Small intestine (tissue), 7 donors: ENCODE measurements at regions not wholly inside any gene's neighbourhood (a gene's known extent, or its start where the extent isn't known, plus 50 kb on each side); places are given as distances from the start of the nearest gene placed in this dataset.
"Not testable (repeated sequence)": the region's sequence is repeated elsewhere in the genome, so short reads cannot be mapped to it uniquely, and the experiment has no call there.

Source experiments
- DNase-seq, 2 donors: peaks; one replicate each; pipeline versions ENCODE4 v3.0.0 to v3.0.0-alpha.2; 2013
- FAIRE-seq: peaks from 2 replicates; lab custom pipeline; 2012; peaks lifted over from hg19 to GRCh38; lab: Jason Lieb, UNC
- H3K27ac ChIP-seq, 3 donors: one replicate each; pipeline ENCODE4 v1.5.1; 2013; ENCODE audit warnings: low read length in 2 of 3, mild to moderate bottlenecking in 2 of 3, control low read depth in 1 of 3, inconsistent platforms in 1 of 3, low read depth in 1 of 3, moderate library complexity in 1 of 3
- H3K27me3 ChIP-seq, 3 donors: one replicate each; pipeline ENCODE4 v1.6.1; 2013; ENCODE audit warnings: low read length in 3 of 3, inconsistent platforms in 1 of 3; ENCODE audit not compliant: control insufficient read depth in 3 of 3, insufficient read depth in 3 of 3
- H3K36me3 ChIP-seq, 3 donors: one replicate each; pipeline ENCODE4 v1.6.1; 2013; ENCODE audit warnings: low read length in 3 of 3, inconsistent platforms in 1 of 3, low read depth in 1 of 3, mild to moderate bottlenecking in 1 of 3, moderate library complexity in 1 of 3; ENCODE audit not compliant: control insufficient read depth in 3 of 3, insufficient read depth in 2 of 3
- H3K4me1 ChIP-seq, 3 donors: one replicate each; pipeline ENCODE4 v1.6.1; 2013; ENCODE audit warnings: low read length in 2 of 3, inconsistent platforms in 1 of 3, low read depth in 1 of 3, mild to moderate bottlenecking in 1 of 3, moderate library complexity in 1 of 3; ENCODE audit not compliant: control insufficient read depth in 3 of 3, insufficient read depth in 2 of 3
- H3K4me3 ChIP-seq, 3 donors: one replicate each; pipeline ENCODE4 v1.5.1; 2013; ENCODE audit warnings: low read length in 3 of 3, control low read depth in 1 of 3, inconsistent platforms in 1 of 3, low read depth in 1 of 3, mild to moderate bottlenecking in 1 of 3, moderate library complexity in 1 of 3
- H3K9me3 ChIP-seq, 2 donors: one replicate each; pipeline ENCODE4 v1.6.1; 2013; ENCODE audit warnings: low read depth in 1 of 2, low read length in 1 of 2; ENCODE audit not compliant: control insufficient read depth in 2 of 2, insufficient read depth in 1 of 2
- WGBS, 3 donors: extraction: QIAGEN DNeasy Blood & Tissue Kit; methylation state at CpG; one replicate each; pipeline ENCODE4 v1.1.7; 2013; 5-methylcytosine and 5-hydroxymethylcytosine counted together
- donor health status: healthy with polysubstance abuse.
- donor health status: control.
- donor health status: control.
- donor health status: Bipolar disorder and iron deficiency.
- donor health status: healthy.

DNA sequence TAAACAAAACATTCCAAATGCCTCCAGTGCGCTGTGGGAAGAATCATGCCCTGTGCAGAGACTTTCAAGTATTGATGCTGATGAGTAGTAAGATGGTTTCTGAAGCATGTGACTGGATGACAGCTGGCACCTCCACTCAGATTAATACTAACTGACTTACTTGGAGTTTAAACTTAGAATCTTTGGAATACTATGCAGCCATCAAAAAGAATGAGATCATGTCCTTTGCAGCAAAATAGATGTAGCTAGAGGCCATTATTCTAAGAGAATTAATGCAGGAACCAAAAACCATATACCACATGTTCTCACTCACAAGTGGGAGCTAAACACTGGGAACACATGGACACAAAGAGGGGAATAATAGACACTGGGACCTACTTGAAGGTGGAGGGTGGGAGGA, 73.8 kb upstream of the CHCHD3 start:
- FAIRE-seq (no peak), DNase-seq (no peak)
- no peaks in the 10 kb centered on the region for H3K9me3 ChIP-seq
- 96 to 97% (median 96%) methylated on average over 1 of the region's 1 CpG for WGBS, 3 donors
- no peaks in the 10 kb centered on the region for H3K36me3 ChIP-seq
- H3K27ac ChIP-seq: no peak overlapping the region
- H3K4me1 ChIP-seq: no peaks in the 10 kb centered on the region
- H3K4me3 ChIP-seq: no peak overlapping the region
- H3K27me3 ChIP-seq: no peaks in the 10 kb centered on the region

DNA sequence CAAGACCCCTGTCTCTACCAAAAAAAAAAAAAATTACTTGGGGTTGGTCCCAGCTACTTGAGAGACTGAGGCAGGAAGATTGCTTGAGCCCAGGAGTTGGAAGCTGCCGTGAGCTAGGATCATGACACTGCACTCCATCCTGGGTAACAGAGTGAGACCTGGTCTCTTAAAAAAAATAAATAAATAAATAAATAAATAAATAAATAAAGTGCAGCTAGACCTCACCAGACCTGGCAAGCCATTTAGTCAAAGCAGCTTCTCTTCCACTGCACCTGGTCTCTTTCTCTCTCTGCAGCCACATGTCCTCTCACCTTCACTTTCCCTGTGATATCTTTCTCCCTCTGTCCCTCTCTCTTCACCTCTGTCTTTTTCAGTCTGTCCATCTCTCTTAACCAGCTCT, 75.2 kb upstream of the CHCHD3 start:
- no peak overlapping the region for H3K27ac ChIP-seq
- FAIRE-seq (no peak), DNase-seq (no peak)
- H3K4me1 ChIP-seq: no peaks in the 10 kb centered on the region
- no peak overlapping the region for H3K4me3 ChIP-seq
- 88 to 95% (median 94%) methylated on average over 1 of the region's 1 CpG for WGBS, 3 donors
- H3K9me3 ChIP-seq: no peaks in the 10 kb centered on the region
- no peaks in the 10 kb centered on the region for H3K27me3 ChIP-seq
- H3K36me3 ChIP-seq: no peaks in the 10 kb centered on the region

DNA sequence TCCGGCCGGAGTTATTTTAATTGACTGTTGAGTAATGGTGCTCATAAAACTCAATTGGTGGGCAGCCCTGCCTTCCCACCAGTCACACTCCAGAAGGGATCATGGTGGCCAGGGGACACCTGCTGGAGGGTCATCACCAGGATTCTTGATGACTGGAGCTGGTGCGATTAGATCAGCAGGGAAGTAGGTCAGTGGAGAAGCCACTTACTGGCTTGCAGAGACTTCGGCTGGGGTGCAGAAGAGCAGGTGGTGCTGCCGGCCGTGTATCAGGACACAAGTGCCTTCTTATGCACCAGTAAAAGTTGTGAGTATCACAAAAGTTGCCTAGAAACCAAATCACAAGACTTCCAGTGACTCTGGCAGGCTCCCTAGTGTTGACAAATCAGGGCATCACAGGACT, 82.6 kb upstream of the CHCHD3 start:
- FAIRE-seq (no peak), DNase-seq (no peak)
- Histone ChIP-seq H3K36me3 (no peaks in the 10 kb centered on the region), H3K9me3 (no peaks in the 10 kb centered on the region), H3K4me1 (no peaks in the 10 kb centered on the region), H3K27me3 (peaks cover 0 to 7% (median 3%) of the 10 kb centered on the region in 3 donors), H3K27ac (no peak overlapping the region), H3K4me3 (no peak overlapping the region)
- 74 to 82% (median 79%) methylated on average over 6 of the region's 6 CpGs for WGBS, 3 donors

GRCh38 chr7:133165001-133165400, 83.1 kb upstream of the CHCHD3 start:
- H3K4me1 ChIP-seq: no peaks in the 10 kb centered on the region
- H3K36me3 ChIP-seq: no peaks in the 10 kb centered on the region
- H3K27me3 ChIP-seq: peaks cover 0 to 7% (median 3%) of the 10 kb centered on the region in 3 donors
- FAIRE-seq (no peak), DNase-seq (no peak)
- WGBS, 3 donors: 76 to 84% (median 81%) methylated on average over 2 of the region's 2 CpGs
- H3K9me3 ChIP-seq: no peaks in the 10 kb centered on the region
- no peak overlapping the region for H3K4me3 ChIP-seq
- no peak overlapping the region for H3K27ac ChIP-seq

GRCh38 chr7:133165529-133165928, 83.6 kb upstream of the CHCHD3 start:
- Histone ChIP-seq H3K27me3 (peaks cover 0 to 7% (median 3%) of the 10 kb centered on the region in 3 donors), H3K9me3 (no peaks in the 10 kb centered on the region), H3K27ac (no peak overlapping the region), H3K36me3 (no peaks in the 10 kb centered on the region), H3K4me1 (no peaks in the 10 kb centered on the region), H3K4me3 (no peak overlapping the region)
- FAIRE-seq: no peak
- 66 to 70% (median 67%) methylated on average over 4 of the region's 4 CpGs for WGBS, 3 donors
- DNase-seq: no peak

- H3K9me3 ChIP-seq: no peaks in the 10 kb centered on the region
- FAIRE-seq (no peak), DNase-seq (no peak)
- H3K36me3 ChIP-seq: no peaks in the 10 kb centered on the region
- WGBS, 3 donors: 45 to 65% (median 47%) methylated on average over 5 of the region's 5 CpGs
- peaks cover 0 to 7% (median 3%) of the 10 kb centered on the region in 3 donors for H3K27me3 ChIP-seq
- no peak overlapping the region for H3K4me3 ChIP-seq
- no peak overlapping the region for H3K27ac ChIP-seq
- H3K4me1 ChIP-seq: no peaks in the 10 kb centered on the region
Observed at GRCh38 chr7:133167300-133167699, 85.4 kb upstream of the CHCHD3 start.

- not testable (repeated sequence) for H3K4me1 ChIP-seq, H3K27ac ChIP-seq, H3K9me3 ChIP-seq, DNase-seq, H3K4me3 ChIP-seq, H3K36me3 ChIP-seq, H3K27me3 ChIP-seq, FAIRE-seq
- 75 to 85% (median 82%) methylated on average over 10 to 11 of the region's 11 CpGs for WGBS, 3 donors
Observed at GRCh38 chr7:133169167-133169822, 83.6 kb upstream of the EXOC4 start.

DNA sequence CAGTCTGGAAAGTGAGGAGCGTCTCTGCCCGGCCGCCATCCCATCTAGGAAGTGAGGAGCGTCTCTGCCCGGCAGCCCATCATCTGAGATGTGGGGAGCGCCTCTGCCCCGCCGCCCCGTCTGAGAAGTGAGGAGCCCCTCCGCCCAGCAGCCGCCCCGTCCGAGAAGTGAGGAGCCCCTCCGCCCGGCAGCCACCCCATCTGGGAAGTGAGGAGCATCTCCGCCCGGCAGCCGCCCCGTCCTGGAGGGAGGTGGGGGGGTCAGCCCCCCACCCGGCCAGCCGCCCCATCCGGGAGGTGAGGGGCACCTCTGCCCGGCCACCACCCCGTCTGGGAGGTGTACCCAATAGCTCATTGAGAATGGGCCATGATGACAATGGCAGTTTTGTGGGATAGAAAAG, 75.4 kb upstream of the EXOC4 start:
- H3K9me3 ChIP-seq, H3K4me1 ChIP-seq, DNase-seq, H3K27me3 ChIP-seq, FAIRE-seq, H3K4me3 ChIP-seq, H3K36me3 ChIP-seq, H3K27ac ChIP-seq: not testable (repeated sequence)
- 92 to 95% (median 94%) methylated on average over 9 to 24 of the region's 24 CpGs for WGBS, 3 donors

GRCh38 chr7:133180717-133181116, 72.2 kb upstream of the EXOC4 start:
- Histone ChIP-seq H3K9me3 (peaks cover 0 to 2% of the 10 kb centered on the region in 2 donors), H3K27me3 (peaks cover 0 to 2% (median 0%) of the 10 kb centered on the region in 3 donors), H3K36me3 (no peaks in the 10 kb centered on the region), H3K4me1 (no peaks in the 10 kb centered on the region), H3K4me3 (no peak overlapping the region), H3K27ac (no peak overlapping the region)
- no peak for FAIRE-seq
- 74 to 80% (median 76%) methylated on average over 4 of the region's 4 CpGs for WGBS, 3 donors
- no peak for DNase-seq
